Hematopoietic multipotent progenitor cell treated with erythropoietin and hydrocortisone succinate and interleukin-3 and kit ligand, for 4 days (in vitro differentiated cells): ENCODE measurements at regions not wholly inside any gene's neighbourhood (a gene's known extent, or its start where the extent isn't known, plus 50 kb on each side); places are given as distances from the start of the nearest gene placed in this dataset.

Source experiments
- DNase-seq: peaks from one replicate; pipeline ENCODE4 v3.0.0-alpha.2; 2015

DNA sequence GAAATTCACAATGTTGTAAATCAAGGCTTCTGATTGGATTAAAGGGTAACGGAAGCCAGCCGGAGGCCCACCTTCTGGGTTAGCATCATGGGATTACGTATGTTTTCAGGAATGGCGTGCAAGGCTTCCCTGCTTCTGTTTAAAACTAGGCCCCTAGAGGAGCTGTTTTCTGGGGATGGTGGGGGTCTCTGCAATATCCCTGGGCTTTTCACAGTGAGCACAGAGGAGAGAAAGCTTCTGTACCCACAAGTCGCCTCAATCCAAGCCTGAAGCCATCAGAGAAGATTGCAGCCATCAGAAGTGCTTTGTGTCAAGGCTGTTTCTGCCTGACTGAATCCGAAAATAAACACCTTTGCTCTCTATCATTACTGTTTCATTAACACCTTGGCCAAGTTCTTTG, 226.9 kb upstream of the SMIM21 start:
- DNase-seq: no peak

DNA sequence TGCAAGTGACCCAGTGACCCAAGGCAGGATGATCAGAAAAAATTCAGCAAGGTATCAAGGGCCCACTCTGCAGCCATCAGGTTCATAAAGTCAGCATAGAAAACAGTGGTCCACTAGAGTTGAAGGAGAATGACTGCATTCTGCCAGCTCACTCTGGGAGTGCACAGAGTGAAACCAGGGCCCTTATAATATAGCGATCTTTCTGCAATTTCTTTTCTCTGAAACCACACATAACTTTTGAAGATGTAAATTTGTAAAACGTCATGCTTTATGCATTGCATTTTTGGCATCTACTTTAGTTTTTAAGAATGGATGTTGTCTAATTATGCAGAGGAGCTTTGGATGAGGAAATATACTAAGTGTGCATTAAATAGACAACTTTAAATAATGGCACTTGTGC, 225.0 kb upstream of the SMIM21 start:
- DNase-seq: no peak

DNA sequence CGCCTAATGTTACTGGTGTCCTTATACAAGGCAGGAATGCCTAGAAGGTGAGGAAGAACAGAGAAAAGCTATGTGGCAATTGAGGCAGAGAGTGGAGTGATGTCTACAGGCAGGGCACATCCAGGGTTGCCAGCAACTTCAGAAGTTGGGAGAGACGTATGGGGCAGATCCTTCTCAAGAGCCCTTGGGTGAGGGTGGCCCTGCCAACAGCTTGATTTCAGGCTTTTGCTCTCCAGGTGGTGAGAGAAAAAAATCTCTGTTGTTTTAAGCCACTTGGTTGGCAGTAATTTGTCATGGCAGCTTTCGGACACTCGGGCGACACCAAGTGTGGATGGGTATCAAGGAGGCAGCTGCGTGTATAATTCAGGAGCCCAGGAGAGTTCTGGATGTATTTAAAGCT, 217.4 kb upstream of the SMIM21 start:
- DNase-seq: no peak

DNA sequence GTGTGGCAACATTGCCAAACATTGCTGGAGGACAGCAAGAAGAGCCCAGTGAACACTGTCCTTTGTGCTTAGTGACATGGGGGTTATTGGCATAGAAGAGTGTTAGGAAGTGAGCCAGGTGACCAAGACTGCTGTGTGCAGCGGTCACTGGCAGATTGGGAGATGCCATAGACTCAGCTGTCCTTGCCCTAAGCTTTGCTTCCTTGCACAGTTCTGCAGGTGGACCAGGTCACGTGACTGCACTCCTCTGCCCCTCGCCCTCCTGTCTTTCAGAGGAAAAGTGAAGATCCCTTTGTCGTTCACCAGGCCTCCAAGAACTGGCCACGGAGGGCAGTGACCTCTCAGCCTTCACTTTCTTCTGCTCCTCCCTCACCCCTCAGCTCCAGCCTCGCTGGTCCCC, 215.6 kb upstream of the SMIM21 start:
- DNase-seq: no peak

DNA sequence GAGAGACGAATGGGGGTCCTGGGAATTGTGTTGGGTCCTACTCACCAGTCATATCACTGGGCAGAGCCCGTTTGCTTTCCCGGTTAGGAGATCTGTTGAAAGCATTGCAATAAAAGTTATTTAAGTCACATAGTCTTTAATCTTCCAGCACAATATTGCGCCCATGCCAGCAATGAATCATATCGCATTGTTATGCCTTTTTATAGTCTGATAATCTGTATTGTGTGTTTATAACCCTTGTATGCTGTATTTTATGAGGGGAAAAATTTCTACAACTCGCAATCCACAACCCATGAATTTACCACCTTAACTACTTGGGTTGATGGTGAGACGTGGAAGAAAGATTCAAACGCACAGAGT, 211.9 kb upstream of the SMIM21 start:
- DNase-seq: no peak

DNA sequence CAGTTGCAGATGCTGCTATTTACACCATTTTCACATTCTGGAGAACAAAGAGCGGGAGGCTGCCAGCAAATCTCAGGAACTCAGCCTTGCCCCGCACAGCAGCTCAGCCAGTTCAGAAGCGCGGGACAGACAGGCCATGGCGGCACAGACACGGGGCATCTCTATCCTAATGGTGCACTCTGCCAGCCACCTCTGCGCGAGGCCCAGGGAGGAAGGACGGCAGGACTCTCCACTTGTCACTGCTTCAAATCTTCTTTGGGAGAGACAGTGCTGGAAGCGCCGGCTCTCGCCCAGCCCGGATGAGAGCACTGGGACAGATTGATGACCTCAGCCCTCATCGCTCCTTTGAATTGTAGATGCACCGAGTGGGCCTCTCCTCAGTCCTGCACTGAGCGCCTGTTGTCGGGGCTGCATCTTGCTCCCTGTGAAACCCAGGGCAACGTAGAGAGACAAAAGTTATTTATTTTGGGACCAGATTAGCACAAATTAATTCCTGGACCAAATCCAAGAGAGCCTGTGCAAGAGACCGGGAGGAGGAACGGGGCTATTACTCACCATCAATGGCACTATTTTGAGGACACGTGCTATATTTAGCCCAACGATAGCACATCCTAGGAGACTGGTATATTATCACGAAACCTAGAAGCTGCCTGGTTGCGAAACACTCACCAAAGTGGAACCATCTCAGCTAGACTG, 211.4 kb upstream of the SMIM21 start:
- no peak for DNase-seq

DNA sequence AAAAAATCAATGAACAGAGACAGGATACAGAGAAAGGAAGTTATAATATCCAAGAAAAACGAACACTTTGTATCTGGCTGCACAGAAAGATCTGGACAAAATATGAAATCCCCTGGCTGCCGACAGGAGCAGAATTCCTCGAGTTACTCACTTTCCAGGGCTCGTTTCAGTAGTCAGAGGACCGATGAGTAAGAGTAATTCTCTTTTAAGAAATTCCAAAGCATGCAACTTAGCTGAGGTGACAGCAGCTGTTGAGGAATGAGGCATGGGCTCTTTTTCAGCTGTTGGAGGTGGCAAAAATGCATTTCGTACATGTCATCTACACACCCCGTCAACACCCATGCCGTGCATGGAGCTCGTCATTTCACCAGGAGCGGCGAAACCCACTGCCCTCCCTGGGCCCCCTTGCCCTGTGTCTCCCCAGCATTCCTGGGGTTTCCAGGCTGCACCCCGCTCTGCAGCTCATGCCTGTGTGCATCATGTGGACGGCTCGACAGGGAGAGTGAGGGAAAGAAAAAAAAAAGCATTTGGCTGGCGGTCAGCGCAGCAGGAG, 210.8 kb upstream of the SMIM21 start:
- DNase-seq: no peak

DNA sequence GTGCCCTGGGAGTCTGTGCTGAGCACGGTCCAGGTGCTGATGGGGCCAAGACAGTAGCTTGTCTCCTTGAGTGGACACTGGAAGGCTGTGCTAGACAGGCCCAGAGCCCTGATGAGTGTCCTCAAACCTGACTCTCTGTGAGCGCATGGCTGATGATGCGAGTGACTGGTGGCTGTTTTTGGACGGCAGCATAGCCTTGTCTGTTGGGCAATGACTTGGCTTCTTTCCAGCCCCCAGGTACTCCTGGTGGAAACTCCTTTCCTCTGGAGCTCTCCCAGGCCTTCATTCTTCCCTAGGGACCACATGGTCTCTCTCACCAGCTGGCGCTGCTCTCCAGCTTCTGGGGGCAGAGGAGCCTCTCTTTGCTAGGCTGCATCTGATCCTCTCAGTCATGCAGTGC, 207.6 kb upstream of the SMIM21 start:
- DNase-seq: no peak

DNA sequence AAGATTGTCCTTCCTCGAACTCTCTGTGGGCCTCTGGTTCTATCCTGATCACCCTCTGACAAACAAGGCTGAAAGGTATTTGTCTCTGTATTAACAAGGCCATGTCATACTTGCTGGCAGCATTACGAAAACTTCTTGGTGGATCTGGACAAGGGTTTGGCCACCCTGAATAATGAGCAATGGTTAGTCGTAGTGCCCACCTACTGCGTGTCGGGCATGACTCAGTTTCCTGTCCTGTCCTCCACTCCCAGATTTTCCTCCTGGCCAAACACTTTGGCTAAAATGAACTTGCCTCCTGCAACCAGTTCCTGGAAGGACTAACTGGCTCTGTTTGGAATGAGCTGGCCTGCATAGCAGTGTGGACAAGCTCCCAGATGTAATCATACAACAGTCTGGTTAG, 198.5 kb upstream of the SMIM21 start:
- no peak for DNase-seq

DNA sequence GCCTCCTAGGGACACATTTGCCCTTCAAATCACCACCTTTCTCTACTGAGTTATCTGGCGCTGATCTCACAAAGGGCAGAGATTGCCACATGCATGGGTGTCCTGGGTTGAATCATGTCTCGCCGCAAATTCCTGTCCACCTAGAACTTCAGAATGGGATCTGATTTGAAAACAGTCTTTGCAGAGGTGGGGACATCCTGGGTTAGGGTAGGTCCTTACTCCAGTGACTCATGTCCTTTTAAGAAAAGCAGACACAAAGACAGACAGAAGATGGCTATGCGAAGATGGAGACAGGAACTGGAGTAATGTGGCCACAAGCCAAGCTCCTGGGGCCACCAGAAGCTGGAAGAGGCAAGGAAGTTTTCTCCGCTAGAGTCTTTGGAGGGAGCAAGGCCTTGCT, 197.4 kb upstream of the SMIM21 start:
- DNase-seq: no peak

DNA sequence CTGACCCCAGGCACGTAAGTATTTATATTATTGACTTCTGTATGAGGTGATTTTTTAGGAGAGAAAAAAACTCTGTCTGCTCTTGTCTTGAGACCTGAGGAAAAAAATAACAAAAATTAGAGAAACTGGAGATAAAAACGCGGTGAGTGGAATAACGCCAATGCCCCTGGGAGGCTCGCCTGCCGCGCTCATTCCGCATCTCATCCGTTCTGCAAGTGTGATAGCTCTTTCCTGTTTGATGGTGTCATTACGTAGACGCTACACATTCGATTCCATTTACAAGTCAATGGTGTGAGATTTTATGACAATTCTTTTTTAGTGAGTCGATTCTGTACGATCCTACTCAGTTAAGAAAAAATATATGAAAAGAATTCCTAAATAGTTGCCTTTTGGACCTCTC, 194.3 kb upstream of the SMIM21 start:
- no peak for DNase-seq

DNA sequence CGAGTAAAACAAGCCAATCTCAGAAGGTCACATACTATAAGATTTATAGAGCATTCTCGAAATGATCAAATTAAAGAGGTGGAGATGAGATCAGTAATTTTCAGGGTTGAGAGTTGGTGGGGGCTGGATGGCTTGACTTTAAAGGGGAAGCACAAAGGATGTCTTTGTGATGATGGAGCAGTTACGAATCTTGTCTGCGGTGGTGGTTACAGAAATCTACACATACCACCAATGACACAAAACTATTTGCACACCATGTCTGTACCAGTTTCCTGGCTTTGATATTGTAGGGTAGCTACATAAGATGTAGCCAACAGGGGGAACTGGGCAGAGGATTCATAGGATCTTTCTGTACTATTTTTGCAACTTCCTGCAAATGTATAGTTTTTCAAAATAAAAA, 190.6 kb upstream of the SMIM21 start:
- DNase-seq: no peak

DNA sequence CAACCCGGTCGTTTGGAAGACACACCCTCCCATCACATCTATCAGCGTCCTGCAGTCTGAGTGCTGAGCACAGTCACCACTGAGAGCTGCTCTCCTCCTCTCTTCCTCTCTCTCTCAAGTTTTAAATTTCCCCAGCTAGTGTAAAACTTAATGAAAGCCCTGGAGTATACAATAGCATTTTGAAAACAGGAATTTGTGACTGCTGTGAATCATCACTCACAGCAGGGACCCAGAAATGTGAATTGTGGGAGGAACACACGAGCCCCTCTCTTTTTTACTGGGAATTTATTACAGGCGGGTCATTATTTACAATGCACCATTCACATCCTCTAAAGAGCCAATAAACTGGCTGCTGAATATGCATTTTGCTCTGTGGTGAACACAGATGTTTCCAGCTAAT, 185.0 kb upstream of the SMIM21 start:
- no peak for DNase-seq

DNA sequence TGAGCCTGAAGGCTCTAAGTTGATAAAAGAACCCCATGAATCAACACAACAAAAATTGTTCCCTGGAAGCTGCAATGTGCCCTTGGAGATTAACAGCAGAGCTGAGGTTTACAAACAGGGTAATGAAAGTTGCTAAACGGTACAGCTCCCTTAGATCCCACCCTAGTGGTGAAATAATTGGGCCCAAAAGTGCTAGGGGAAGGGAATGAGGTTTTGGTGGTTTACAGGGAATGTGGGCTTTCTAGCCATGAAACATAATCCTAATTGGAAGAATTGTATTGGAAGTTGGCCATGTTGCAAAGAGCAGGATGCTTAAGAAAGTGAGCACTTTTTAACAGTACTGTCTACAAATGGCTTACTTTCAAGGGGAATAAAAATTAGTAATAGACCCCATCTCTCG, 180.2 kb upstream of the SMIM21 start:
- DNase-seq: no peak

DNA sequence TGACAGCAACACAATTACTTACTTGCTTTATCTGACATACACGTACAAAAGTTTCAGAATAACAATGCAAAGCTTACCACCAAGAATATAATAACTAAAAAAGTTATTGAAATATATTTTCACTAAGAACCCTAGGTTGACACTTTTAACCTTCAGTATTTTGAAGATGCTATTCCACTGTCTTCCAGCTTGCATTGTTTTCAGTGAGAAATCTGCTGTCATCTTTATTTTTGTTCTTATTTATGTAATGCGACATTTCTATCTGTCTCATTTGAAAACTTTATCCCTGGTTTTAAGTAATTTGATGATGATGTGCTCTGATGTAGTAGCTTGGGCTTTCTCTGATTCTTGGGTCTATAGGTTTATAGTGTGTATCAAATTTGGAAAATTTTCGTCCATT, 165.0 kb upstream of the SMIM21 start:
- DNase-seq: peak; percentile 3

DNA sequence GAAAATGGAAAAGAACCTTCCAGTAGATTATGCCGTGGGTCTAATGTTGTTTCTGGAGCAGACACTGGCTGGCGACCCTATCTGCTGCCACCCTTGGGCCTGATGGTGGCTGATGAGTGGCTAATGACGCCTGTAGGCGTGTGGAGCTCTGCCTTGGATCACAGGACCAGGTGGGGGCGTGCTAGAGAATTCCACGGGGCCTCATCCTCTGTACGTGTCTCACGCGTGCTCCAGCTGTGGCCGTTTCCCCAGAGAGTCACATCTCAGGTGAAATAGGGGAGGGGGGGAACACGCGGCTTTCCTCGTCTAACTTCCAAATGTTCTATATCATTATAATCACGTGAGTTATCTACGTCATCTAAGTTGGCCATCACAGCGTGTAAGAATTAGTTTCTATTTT, 160.9 kb upstream of the SMIM21 start:
- DNase-seq: no peak

DNA sequence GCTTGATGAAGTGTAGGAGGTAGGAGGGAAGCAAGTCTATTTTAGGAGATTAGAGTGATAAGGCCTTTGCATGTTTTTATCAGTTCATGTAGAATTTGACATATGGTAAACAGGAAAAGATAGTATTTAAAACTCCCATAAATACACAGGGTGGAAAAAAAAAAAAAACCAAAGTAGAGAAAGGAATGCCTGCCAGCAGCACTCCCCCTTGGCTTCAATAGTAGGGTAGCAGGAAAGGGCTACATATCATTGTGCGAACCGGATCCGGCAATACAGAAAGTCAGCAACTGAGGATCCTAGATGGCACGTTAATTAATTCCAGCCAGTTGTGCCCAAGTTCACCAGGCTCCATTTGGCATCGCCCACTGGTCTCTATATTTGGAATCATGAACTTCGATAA, 159.6 kb upstream of the SMIM21 start:
- no peak for DNase-seq

DNA sequence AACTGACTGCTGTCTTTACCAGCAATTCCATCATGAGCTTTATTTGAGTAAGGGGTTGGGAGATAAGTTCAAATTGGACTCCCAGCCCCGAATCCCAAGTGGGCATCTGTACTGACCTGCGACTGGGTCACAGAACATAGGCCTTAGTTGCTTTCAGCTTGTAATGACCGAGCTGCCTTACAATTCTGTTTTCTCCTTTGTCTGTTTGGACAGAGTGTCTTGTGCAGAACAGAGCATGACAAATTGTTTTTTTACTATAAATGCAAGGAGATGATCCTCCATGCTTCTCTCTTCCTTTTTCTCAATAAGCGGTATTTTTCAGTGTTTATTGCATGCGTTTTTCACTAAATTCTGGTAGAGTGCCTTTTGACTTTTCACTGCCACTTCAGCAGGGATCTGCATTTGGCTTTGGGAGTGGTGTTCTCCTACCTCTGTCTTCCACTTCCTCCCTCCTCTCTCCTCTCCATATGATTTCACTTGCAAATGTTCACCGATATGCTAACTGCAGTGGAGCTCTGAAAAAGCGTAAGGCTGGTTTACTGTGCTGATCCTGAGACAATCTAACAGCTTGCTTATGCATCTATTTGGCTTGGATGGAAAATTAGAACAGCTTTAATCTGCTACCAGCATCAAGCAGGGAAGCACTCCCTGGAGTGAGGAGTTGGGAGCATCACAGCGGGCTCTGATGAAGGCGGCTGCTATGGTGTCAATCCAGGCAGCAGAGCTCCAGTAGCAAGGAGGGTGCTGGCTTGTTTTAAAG, 158.8 kb upstream of the SMIM21 start:
- no peak for DNase-seq

DNA sequence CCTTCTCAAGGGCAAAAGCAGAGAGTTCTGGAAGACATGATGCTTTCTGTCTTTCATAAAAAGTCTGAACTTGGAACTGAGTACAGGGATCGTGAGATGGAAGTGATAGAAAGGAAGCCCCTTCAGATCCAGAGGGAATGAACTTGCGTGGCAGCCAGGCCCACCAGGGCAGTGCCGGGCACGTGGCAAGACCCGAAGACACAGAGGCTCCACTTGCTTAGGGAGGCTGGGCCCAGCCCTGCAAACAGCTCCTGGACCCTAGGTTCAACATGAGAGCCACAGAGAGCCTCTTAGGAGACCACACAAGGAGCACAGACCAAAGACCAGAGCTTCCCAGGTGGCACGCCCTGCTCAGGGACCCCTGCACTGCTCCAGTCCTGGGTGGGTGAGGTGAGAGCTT, 155.4 kb upstream of the SMIM21 start:
- no peak for DNase-seq

DNA sequence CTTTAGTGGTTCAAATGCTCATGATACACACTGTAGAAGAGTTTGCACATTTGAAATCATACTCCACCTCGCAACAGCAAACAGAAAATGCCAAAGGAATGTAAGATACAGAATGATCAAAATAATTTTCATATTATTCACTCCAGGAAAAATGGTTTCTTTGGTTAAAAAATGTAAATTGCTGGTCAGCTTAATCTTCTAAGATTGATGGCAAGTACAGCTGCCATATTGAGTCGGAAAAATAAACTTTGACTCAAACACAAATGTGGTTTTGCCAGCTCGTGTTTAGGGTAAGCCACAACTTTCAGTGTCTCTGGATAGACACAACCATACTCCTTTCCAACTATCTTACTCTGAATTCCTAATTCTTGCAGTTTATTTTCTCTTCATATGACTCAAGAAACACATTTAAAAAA, 154.9 kb upstream of the SMIM21 start:
- no peak for DNase-seq

DNA sequence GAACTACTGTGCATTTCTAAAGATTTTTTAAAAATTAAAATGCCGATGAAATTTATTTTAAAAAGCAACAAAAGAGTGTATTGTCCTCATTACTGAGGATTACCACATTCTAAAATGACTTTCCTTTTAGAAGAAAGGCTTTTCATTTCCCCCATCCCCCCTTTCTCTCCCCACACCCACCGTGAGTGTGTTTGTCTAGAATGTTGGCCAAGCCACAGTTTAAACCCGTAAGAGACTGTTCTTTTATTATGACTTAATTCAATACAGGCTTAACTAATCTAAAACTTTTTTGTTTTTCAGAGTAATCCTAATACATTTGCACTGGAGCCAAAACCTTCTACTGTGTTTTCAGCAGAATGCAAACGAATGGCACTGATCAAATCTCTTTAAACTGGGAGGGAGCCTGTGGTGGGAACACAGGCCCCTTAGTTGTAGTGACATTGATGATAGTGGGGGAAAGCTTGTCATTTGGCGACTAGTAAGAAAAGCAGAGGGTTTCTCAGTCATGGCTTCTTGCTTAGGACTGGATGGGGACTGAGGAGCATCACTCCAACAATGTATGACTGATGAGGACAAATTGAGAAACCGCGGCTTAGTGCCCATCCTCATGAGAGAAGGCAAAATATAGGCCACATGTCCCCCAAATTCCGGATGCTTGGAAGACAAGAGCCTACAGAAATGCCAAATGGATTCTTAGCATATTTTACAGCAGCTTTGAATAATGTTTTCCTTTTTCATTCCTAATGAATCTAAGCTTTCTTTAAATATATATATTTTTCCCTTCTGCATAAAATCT, 154.0 kb upstream of the SMIM21 start:
- DNase-seq: no peak

DNA sequence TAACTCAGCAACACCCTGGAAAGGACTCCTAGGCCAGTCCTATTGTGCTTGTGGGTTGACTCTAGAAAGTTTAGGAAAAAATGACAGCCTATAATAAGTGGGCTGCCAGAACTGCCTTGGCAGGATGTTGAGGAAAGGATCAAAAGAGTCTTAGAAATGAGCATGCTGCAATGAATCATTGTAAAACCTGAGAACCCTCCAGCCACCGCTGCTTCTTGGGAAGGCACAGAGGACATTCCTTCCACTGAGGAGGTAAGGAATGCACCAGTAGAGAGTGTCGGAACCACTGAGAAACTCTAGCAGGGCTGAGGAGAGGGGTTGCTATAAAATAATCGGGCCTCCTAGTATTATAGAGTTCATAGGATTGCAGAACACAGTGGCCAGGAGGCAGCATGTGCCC, 146.7 kb upstream of the SMIM21 start:
- no peak for DNase-seq

DNA sequence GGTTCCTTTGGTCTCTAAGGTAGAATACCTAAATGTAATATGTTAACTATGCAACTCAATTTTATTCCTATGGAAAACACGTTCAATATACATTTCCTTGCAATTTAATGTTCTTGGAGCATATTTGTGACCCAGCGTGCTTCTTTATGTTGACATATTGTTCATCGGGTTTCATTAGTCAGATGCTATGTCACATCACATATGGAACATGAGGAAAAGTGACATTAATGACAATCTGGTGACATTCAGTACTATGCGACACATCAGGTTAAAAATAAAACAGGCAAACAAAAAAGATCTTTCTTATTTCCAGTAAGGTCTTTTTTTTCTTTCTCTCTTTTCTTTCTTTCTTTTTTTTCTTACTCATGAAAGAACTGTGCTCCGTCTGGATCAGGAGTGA, 135.6 kb upstream of the SMIM21 start:
- DNase-seq: no peak

DNA sequence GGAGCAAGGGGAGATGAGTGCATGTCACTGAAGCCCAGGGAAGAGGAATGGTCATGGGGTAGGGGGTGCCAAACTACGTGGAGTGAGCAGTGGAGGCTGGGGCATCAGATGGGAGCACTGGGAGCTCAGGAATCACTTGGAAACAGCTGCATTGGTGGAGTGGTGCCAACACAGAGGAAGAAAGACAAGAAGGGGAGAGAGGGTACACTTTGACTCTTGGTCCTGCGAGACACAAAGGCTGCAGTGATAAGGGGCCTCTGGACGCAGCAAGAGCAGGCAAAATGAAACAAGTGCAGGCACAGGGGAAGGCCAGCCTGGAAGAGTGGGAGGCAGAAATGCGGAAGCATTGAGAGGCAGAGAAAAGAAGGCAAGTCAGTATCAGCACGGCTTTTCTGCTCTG, 134.7 kb upstream of the SMIM21 start:
- DNase-seq: no peak
